Kidney (tissue), 13 donors: ENCODE measurements at regions not wholly inside any gene's neighbourhood (a gene's known extent, or its start where the extent isn't known, plus 50 kb on each side); places are given as distances from the start of the nearest gene placed in this dataset.
A peak's percentile ranks its signal among the peaks of the same experiment; 100 is the strongest.
"Not testable (repeated sequence)": the region's sequence is repeated elsewhere in the genome, so short reads cannot be mapped to it uniquely, and the experiment has no call there.

Experiments used
- DNase-seq, 5 donors: peaks; one replicate each; pipeline ENCODE4 v3.0.0-alpha.2; 2013 to 2020
- FAIRE-seq: peaks from 2 replicates; lab custom pipeline; 2012; peaks lifted over from hg19 to GRCh38; lab: Jason Lieb, UNC
- H3K27ac ChIP-seq, 2 donors: one replicate each; pipeline ENCODE4 v1.7.0; 2013; ENCODE audit warnings: low read depth in 2 of 2, low read length in 2 of 2, inconsistent platforms in 1 of 2
- H3K27me3 ChIP-seq: one replicate; pipeline ENCODE4 v1.7.1; 2013; ENCODE audit warnings: low read length, inconsistent platforms; ENCODE audit not compliant: control insufficient read depth, insufficient read depth
- H3K36me3 ChIP-seq, 3 donors: one replicate each; pipeline versions ENCODE4 v1.7.0 to v1.7.1; 2013; ENCODE audit warnings: low read length in 3 of 3, control low read depth in 1 of 3, inconsistent platforms in 1 of 3; ENCODE audit not compliant: insufficient read depth in 3 of 3, control insufficient read depth in 2 of 3
- H3K4me1 ChIP-seq, 3 donors: one replicate each; pipeline versions ENCODE4 v1.7.0 to v1.7.1; 2013; ENCODE audit warnings: low read length in 3 of 3, inconsistent platforms in 1 of 3, low read depth in 1 of 3; ENCODE audit not compliant: control insufficient read depth in 2 of 3, insufficient read depth in 2 of 3
- H3K4me3 ChIP-seq, 3 donors: one replicate each; pipeline versions ENCODE4 v1.7.0 to v1.8.1; 2013; ENCODE audit warnings: low read length in 3 of 3, control low read depth in 1 of 3, inconsistent platforms in 1 of 3
- H3K9ac ChIP-seq, 3 donors: one replicate each; pipeline versions ENCODE4 v1.7.0 to v1.7.1; 2013; ENCODE audit warnings: low read length in 3 of 3, control low read depth in 1 of 3, inconsistent platforms in 1 of 3
- H3K9me3 ChIP-seq, 3 donors: one replicate each; pipeline versions ENCODE4 v1.7.0 to v1.7.1; 2013; ENCODE audit warnings: low read length in 3 of 3, control low read depth in 1 of 3, inconsistent platforms in 1 of 3; ENCODE audit not compliant: control insufficient read depth in 2 of 3, insufficient read depth in 1 of 3
- intact Hi-C: fragments of 100-400 bp; cut with DNase I; formaldehyde crosslinking; loops from one replicate; pipeline ENCODE4 v1.11.1; 2022
- TF ChIP-seq, protein P1 (sequence below): IDR thresholded peaks from 3 replicates; pipeline ENCODE4 v1.5.1; 2012; ENCODE audit warnings: mild to moderate bottlenecking, moderate library complexity, borderline replicate concordance; ENCODE audit not compliant: insufficient read depth; ENCODE audit errors: extremely low read depth
- donor health status: control.
- donor health status: control.
- donor health status: control.
- donor health status: control.
- donor health status: control.
- donor health status: DM: yes; HTN: yes; CAD: no.
- donor health status: Normal renal cell carcinoma (clear cell type).

DNA sequence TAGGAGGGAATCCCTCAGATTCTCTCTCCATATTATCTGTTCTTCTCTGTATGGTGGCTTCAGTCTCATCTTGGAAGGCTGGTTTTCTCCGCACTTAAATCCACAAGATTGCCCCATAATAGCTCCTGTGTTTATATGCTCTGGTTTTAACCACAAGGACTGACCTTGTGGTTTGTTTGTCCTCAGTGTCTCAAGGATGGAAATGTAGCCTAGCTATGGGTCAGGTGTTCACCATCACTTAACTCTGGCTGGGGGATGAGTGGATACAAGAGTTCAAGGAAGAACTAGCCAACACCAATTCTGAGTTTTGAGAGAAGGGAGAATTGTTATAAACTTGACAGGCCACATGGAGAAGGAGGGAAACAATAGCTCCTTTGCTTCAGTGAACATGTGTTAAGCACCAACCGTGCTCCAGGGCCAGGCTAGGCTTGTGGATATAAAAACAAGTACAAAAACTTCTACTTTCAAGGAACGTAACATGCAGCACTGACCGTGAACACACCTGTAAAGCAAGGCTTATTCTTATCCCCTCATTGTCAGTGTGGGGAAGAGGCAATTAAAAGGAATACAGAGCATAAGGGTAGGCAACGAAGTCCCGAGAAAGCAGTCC, 75.6 kb upstream of the VLDLR start:
- DNase-seq: no peak
- intact Hi-C loops: no loop called here
- FAIRE-seq: no peak
- Histone ChIP-seq H3K9ac (no peak overlapping the region), H3K4me3 (no peak overlapping the region), H3K27me3 (no peaks in the 10 kb centered on the region), H3K4me1 (no peaks in the 10 kb centered on the region), H3K36me3 (no peaks in the 10 kb centered on the region), H3K9me3 (peaks cover 0 to 1% (median 0%) of the 10 kb centered on the region in 3 donors), H3K27ac (no peak overlapping the region)
- TF ChIP-seq, protein P1, sequence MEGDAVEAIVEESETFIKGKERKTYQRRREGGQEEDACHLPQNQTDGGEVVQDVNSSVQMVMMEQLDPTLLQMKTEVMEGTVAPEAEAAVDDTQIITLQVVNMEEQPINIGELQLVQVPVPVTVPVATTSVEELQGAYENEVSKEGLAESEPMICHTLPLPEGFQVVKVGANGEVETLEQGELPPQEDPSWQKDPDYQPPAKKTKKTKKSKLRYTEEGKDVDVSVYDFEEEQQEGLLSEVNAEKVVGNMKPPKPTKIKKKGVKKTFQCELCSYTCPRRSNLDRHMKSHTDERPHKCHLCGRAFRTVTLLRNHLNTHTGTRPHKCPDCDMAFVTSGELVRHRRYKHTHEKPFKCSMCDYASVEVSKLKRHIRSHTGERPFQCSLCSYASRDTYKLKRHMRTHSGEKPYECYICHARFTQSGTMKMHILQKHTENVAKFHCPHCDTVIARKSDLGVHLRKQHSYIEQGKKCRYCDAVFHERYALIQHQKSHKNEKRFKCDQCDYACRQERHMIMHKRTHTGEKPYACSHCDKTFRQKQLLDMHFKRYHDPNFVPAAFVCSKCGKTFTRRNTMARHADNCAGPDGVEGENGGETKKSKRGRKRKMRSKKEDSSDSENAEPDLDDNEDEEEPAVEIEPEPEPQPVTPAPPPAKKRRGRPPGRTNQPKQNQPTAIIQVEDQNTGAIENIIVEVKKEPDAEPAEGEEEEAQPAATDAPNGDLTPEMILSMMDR: no peak

DNA sequence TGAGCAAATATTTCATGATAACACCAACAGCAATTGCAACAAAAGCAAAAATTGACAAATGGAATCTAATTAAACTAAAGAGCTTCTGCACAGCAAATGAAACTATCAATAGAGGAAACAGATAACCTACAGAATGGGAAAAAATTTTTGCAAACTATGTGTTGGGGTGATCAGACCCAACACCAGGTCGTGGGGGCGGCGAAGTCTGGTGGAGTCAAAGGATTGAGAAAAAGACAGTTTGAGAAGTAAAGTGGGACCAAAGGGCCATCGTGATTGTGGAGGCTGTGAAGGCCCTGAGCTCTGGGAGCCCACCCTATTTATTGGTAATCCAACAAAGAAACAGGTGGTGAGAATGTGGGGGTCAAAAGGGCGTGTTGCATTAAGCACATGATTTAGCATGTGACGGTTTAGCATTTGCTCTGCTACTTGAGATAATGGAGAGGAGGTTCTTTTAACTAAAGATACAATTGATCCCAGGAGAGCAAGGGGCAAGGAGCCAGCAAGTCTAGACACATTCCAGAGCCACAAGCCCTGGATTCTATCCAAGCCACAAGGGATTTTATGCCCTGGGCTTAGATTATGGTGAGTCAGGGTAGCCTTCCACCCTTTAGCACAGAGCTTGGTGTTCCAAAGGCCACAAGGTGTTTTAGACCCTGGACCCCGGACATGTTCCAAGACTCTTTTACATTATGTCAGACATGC, 65.5 kb upstream of the VLDLR start:
- DNase-seq, H3K9me3 ChIP-seq, H3K27me3 ChIP-seq, intact Hi-C loops, H3K27ac ChIP-seq, H3K9ac ChIP-seq, H3K36me3 ChIP-seq, FAIRE-seq, H3K4me3 ChIP-seq: not testable (repeated sequence)
- peaks cover 0 to 12% (median 8%) of the 10 kb centered on the region in 3 donors for H3K4me1 ChIP-seq

DNA sequence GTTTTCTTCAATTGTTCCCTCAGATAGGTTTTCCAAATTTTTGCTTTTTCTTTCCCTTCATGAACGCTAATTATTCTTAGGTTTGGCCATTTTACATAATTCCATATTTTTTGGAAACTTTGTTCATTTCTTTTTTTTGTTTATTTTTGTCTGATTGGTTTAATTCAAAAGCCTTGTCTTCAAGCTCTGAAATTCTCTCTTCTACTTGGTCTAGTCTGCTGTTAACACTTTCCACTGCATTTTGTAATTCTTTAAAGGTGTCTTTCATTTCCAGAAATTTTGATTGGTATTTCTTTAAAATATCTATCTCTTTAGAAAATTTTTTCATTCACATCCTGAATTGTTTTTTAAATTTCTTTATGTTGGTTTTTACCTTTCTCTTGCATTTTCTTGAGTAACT, 63.9 kb upstream of the VLDLR start:
- Histone ChIP-seq H3K4me3 (no peak overlapping the region), H3K27ac (no peak overlapping the region), H3K9ac (no peak overlapping the region), H3K27me3 (no peaks in the 10 kb centered on the region), H3K36me3 (no peaks in the 10 kb centered on the region), H3K9me3 (no peaks in the 10 kb centered on the region), H3K4me1 (peaks cover 0 to 12% (median 8%) of the 10 kb centered on the region in 3 donors)
- TF ChIP-seq, protein P1: no peak
- DNase-seq (no peak), FAIRE-seq (no peak)
- intact Hi-C loops: no loop called here

DNA sequence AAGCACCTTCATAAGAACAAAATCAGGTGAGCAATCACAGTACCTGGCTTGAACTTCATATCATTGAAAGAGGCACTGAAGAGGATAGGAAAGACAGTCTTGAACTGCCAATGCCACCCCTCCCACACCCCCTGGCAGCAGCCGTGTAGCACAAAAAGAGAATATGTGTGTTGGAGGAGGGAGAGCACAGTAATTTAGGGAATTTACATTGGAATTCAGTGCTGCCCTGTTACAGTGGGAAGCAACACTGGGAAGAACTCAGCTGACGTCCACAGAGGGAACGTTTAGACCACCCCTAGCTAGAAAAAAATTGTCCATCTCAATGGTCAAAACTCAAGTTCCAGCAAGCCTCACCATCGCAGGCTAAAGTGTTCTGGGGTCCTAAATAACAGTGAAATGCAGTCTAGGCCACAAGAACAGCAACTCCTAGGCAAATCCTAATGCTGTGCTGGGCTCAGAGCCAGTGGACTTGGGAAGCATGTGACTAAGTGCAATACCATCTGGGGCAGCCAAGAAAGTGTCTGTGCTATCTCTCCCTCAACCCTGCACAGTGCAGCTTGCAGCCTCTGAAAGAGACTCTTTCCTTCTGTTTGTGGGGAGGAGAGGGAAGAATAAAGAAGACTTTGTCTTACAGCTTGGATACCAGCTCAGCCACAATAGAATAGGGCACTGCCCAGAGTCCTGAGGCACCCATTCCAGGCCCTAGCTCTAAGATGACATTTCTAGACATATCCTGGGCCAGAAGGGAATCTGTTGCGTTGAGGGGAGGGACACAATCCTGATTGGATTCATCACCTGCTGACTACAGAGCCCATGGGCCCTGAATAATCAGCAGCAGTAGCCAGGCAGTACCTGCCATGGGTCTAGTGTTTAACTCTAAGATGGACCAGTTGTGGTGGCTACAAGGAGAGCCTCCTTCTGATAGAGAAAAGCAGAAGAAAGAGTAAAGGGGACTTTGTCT, 62.1 kb upstream of the VLDLR start:
- H3K4me1 ChIP-seq: peaks cover 0 to 12% (median 8%) of the 10 kb centered on the region in 3 donors
- H3K4me3 ChIP-seq: no peak overlapping the region
- TF ChIP-seq, protein P1: peak; percentile 13
- H3K27ac ChIP-seq: peak overlapping the region in 1 of 2 donors; percentile 34
- FAIRE-seq (no peak), DNase-seq (peak in 4 of 5 donors; percentile 38 to 94 (median 72))
- H3K27me3 ChIP-seq: no peaks in the 10 kb centered on the region
- no peaks in the 10 kb centered on the region for H3K9me3 ChIP-seq
- no peaks in the 10 kb centered on the region for H3K36me3 ChIP-seq
- intact Hi-C loops: no loop called here
- H3K9ac ChIP-seq: no peak overlapping the region
